Thyroid gland (tissue), 4 donors: ENCODE measurements at regions not wholly inside any gene's neighbourhood (a gene's known extent, or its start where the extent isn't known, plus 50 kb on each side); places are given as distances from the start of the nearest gene placed in this dataset.

Source experiments
- POLR2A ChIP-seq, 2 donors: fragments of 450-650 bp; IDR thresholded peaks; one replicate each; pipeline ENCODE4 v1.6.1; 2017; ENCODE audit warnings: antibody characterized with exemption in 2 of 2, mild to moderate bottlenecking in 2 of 2, moderate library complexity in 1 of 2
- TF ChIP-seq, protein P1 (sequence below), 6 experiments: fragments of 200-600 bp in 3 of 6; fragments of 450-650 bp in 3 of 6; sonication (generic) in 3 of 6; IDR thresholded peaks; one replicate each; pipeline ENCODE4 v1.5.1; 2016 to 2019; ENCODE audit warnings: antibody characterized with exemption in 6 of 6, mild to moderate bottlenecking in 2 of 6, inconsistent platforms in 1 of 6, moderate library complexity in 1 of 6

DNA sequence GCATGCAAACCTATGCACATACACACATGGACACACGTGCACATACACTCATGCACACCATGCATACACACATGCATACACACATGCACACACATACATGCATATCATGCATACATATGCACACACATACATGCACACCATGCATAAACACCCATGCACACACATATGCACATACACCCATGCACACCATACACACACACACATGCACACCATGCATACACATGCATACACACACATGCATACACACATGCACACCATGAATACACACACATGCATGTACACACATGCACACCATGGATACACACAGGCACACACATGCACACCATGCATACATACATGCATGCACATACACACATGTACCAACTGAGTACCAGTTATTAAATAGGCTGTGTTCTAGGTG lies 543.3 kb upstream of the EEF2KMT start:
- TF ChIP-seq, protein P1, sequence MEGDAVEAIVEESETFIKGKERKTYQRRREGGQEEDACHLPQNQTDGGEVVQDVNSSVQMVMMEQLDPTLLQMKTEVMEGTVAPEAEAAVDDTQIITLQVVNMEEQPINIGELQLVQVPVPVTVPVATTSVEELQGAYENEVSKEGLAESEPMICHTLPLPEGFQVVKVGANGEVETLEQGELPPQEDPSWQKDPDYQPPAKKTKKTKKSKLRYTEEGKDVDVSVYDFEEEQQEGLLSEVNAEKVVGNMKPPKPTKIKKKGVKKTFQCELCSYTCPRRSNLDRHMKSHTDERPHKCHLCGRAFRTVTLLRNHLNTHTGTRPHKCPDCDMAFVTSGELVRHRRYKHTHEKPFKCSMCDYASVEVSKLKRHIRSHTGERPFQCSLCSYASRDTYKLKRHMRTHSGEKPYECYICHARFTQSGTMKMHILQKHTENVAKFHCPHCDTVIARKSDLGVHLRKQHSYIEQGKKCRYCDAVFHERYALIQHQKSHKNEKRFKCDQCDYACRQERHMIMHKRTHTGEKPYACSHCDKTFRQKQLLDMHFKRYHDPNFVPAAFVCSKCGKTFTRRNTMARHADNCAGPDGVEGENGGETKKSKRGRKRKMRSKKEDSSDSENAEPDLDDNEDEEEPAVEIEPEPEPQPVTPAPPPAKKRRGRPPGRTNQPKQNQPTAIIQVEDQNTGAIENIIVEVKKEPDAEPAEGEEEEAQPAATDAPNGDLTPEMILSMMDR (IDR thresholded peaks at IDR 0.05), result no peak
- TF ChIP-seq POLR2A (IDR thresholded peaks at IDR 0.05), result no peak
